ENCODE measurements at regions not wholly inside any gene's neighbourhood (a gene's known extent, or its start where the extent isn't known, plus 50 kb on each side); places are given as distances from the start of the nearest gene placed in this dataset.
"Not testable (repeated sequence)": the region's sequence is repeated elsewhere in the genome, so short reads cannot be mapped to it uniquely, and the experiment has no call there.

DNA sequence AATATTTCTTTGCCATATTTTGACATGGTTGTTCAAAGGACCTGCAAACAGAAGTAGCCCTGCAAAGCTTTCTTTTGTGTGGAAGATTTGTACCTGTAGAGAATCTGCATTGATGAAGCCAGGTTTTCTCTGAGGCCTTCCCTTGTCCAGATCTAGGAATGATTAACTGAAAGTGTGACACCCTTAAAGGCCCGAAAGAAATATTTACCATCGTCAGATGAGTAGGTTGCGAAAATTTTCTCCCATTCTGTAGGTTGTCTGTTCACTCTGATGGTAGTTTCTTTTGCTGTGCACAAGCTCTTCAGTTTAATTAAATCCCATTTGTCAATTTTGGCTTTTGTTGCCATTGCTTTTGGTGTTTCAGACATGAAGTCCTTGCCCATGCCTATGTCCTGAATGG, 439.0 kb downstream of the SMARCA1 start:
- not testable (repeated sequence) for DNase-seq (ENCODE audit: low read depth)

DNA sequence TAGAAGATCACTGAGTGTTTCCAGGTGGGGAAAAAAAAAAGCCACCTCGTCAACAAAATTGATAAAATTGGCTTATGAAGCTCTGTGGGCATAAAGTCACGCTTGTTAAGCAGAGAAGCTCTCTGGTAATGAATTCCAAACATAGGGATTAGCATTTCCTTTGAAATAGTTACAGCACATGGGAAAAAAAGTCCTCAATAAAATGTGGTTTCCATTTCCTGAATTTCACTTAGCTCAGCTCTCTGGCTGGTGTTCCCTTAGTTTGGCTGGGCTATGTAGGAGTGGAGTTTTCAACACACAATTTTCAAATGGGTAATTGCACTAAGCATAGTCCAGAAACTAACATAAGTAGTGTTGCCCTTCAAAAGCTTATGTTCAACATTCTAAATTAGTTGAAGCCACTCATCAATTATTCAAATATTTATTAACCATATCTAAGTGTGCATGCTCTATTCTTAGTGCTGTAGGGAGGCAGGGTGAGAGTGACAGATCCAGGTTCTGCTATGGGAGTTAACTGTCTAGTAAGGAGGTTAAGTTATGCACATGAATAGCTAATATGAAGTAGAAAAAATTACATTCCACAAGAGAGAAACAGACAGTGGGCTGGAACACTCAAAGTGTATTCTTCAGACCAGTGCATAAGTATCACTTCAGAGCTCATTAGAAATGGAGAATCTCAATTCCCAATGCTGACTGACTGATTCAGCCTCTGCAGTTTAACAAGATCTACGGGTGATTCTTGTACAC, 445.7 kb downstream of the SMARCA1 start:
- no peak for DNase-seq (ENCODE audit: low read depth)

DNA sequence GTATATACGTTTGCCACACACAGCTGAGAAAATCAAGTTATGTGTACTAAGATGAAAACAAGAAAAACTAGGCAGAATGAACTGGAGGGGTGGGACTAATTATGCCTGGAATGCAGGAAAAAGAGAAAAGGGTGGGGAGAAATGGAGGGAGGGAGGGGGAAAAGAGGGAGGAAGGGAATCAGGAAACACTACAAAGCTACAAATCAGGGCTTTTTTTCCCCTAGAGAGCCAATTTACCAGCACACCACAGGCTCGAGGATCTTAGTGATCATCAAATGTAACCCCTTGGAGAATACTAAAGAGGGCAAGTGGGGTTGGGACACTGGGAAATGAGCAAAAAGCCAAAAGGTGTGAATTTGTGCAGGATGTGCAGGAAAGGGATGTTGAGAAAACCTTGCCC, 451.9 kb downstream of the SMARCA1 start:
- DNase-seq (ENCODE audit: low read depth) = no peak

DNA sequence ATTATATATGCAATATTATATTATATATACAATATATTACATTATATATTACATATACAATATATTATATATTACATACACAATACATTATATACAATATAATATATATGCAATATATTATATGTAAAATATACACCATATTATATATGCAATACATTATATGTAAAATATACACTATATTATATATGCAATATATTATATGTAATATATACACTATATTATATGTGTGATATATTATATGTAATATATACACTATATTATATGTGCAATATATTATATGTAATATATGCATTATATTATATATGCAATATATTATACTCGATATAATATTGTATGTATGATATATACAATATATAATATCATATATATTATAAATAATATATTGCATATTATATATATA, 457.4 kb downstream of the SMARCA1 start:
- no peak for DNase-seq (ENCODE audit: low read depth)

DNA sequence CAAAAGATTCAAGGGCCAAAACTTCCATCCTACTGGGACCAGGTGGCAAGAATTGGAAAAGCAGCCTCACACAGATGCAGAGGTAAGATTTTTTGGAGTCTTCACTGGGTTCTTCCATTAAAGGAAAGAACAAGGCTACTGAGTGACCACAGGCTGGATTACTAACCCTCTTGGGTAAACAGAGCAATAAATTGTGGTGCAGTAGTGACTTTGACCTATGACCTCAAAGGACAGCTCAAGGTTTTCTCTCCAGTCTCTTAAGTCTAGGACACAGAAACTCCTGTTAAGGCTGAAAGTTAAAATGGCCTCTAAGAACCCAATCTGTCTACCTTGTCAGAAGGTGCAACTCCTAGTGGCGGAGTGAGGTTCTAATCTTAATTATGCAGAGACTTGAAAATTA, 464.9 kb downstream of the SMARCA1 start:
- no peak for DNase-seq (ENCODE audit: low read depth)

DNA sequence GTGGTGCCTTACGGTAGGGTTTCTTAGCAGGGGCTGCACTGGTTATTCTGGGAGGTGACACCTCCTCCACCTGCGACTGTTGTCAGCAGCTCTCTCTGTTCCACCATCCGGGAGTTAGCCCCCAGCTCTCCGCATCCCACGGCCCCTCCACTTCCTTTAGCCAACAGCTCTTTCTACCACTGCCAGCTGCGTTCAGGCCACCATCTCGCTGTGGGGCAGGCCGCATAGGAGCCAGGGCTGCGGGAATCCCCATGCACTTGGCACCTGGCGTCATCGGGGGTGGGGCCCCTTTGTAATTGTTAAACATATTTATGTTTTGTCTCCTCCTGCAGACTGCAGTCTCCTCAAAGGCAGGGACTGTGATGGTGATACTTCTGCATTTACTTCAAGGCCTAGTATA, 480.2 kb downstream of the SMARCA1 start:
- no peak for DNase-seq (ENCODE audit: low read depth)

GRCh38 chrX:129041319-129041718, 482.0 kb downstream of the SMARCA1 start:
- no peak for DNase-seq (ENCODE audit: low read depth)

DNA sequence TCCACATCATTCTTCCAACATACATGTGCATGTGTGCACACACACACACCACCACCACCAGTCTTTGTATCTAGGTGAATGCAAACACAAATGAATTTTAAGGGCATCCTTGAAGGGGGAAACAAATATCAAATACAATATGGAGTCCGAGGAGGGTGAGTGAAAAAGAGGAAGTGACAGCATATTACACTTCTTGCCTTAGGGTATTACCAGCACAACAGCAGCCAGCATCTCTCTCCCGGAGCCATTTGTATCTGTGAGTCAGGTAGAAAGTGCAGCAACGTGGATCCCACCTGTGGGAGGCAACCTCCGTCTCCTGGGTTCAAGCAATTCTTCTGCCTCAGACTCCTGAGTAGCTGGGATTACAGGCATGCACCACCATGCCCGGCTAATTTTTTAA, 483.2 kb downstream of the SMARCA1 start:
- no peak for DNase-seq (ENCODE audit: low read depth)

DNA sequence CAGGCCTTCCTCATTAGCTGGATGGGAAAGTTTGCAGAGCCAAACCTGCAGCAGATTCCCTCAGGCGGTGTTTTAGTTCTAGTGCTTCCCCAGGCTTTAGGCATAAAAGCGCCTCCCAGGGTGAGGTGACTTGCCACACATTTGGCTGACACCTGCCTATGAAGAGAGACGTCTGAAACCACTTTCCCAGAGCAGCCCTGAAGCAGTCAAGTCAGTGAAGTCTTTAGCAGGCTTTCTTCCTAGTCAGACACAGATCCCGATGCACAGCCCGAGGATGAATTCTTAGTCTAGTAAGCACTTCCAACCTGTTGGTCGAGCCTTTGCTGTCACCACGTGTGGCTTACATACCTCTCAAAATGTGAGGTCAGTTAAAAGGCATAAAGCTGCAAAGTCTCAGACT, 484.1 kb downstream of the SMARCA1 start:
- no peak for DNase-seq (ENCODE audit: low read depth)

DNA sequence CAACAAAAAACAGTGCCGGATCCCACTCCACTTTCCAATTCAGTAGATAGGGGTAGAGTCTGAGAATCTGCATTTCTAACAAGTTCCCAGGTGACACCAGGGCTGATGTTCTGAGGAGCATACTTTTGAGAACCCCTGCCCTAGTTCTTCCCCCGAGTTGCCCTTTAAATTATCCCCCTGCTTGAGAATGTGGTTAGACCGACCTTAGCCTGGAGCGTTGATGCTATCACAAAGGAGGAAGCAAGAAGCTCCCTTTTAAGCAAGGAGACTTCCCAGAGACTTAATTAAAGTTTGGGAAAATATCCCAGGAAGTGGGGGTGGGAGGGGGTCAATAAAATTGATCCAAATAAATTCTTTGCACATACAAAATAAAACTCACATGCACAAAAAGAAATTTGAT, 485.9 kb downstream of the SMARCA1 start:
- DNase-seq (ENCODE audit: low read depth) = no peak

DNA sequence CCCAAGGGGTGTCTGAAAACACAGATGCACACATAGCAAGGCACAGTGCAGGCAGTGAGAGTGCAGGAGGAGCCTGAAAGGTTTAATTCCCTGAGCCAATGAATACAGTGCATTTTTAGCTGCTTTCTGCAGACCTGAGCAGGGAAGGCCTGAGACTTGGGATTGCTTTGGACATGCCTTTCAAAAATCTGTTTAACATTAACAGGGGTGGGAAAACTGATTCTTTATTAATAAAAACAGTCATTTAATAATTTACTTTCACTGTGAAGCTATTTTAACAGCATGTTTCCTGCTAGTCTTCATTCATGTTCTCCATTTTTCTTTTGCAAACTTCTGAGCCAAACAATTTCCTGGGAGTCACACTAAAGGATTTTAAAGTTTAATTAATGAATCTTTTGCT, 488.1 kb downstream of the SMARCA1 start:
- no peak for DNase-seq (ENCODE audit: low read depth)

DNA sequence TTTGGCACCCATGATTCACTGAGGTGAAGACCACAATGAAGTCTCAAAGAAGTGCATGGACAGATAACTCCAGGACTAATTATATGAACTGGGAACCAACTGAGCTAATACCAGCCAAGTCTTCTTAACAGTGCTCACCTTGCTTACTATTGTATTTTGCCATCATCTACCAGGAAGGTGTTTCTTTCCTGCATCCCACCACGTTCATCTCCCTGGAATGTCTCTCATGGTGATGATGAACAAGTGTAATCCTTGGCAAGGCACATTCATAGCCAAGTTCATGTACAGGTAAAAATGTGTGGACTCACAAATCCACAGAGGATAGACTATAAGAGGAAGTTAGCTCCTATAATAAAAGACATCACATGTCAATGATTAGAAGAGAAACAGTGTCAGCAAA, 489.1 kb downstream of the SMARCA1 start:
- no peak for DNase-seq (ENCODE audit: low read depth)

DNA sequence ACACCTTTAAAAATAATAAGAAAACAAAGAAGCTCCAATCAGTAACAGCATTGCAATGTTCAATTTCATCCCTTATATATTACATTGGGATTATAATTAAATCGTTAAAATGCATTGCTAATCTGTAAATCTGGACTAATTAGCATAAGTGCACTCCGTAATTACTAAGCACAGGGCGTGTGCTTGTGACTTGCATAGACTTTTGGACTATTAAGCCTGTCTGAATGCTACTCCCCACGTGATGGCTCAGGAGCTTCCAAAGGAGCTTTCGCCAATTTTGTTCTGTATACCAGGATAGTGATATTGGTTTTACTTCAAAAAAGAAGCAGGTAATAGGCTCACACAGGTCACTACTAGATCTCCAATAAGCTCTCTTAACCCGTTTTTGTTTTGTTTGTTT, 497.1 kb downstream of the SMARCA1 start:
- DNase-seq (ENCODE audit: low read depth) = no peak

DNA sequence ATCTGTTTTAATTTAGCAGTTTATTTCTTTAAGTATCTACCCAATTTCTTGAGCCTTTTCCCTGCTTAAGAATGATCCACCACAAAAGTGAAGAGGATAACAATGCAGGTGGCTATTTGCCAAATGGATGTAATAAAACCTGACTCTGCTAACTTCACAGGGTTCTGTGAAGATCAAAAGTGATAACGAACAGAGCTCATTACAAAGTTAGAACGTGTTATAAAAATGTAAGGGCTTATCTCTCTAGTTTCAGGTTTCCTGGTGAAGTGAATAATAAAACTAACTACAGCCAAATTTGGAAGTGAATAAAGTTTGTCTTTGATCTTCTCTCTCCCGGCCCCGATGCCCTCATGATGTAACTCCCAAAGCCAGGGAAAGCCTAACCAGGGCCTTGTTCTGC, 497.9 kb downstream of the SMARCA1 start:
- DNase-seq (ENCODE audit: low read depth) = no peak

DNA sequence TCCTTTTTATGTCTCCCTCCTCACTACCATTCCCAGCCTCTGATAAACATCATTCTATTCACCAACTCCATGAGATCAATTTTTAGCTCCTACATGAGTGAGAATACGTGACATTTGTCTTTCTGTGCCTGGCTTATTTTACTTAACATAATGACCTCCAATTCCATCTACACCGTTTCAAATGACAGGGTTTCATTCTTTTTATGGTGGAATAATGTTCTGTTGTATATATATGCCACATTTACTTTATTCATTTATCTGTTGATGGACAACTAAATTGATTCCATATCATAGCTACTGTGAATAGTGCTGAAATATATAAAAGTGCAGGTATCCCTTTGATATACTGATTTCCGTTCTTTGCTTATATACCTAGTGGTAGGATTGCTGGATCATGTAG, 503.9 kb downstream of the SMARCA1 start:
- DNase-seq (ENCODE audit: low read depth) = no peak

GRCh38 chrX:129015381-129015780, 507.9 kb downstream of the SMARCA1 start:
- no peak for DNase-seq (ENCODE audit: low read depth)

DNA sequence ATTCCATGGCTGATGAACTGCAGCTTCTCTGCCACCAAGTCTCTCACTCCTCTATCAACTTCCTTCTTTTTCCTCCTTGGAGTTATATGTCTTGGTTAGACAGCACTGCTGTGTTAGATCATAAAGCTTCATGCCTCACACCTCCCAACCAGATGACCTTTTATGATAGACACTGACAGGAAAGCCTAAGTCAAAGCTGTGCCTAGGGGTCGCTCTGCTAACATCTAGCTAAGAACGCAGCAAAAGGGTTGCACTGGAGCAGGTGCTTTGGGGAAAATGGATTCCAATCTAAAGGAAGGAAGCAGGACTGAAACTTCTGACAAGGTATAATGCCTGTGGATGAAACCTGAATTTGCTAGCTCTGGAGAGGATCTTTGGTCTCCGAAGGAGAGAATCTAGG, 509.7 kb downstream of the SMARCA1 start:
- DNase-seq (ENCODE audit: low read depth) = no peak

DNA sequence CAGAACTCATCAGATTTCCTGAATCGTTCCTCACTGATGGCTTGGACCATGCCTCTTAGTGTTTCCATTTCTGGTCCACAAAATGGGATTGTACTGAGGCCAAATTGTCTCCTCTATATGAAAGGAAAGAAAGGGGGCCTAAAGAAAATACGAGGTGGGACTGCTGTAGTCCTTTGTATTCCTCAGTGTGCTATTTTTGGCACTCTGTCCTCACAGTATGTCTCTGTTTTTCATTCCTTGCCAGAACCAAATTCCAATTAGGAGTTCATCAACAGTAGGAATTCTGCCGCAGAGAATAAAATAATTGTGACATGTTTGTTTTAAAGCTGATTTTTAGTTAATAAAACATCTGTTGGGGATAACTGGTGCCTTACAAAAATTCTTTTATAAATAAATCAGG, 515.7 kb downstream of the SMARCA1 start:
- no peak for DNase-seq (ENCODE audit: low read depth)

- DNase-seq (ENCODE audit: low read depth) = no peak
Measured at GRCh38 chrX:129006491-129006890, 516.8 kb downstream of the SMARCA1 start.

DNA sequence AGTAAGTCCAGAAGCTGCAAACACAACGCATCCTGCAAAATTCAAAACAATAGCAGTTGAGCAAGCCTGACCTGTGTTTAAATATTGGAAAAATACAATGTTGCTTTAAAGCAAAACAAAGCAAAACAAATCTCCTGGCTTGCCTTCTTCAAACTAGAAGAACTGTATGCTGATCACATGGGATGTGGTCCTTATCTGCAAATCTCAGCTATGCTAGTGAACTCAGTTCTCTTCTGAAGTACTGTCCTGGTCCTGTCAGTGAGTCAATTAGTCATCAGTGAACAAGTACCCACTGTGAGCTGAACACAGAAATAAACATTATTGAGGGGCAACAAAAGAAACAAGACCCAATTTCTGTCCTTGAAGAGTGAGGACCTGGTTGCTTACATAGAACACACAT, 522.5 kb downstream of the SMARCA1 start:
- no peak for DNase-seq (ENCODE audit: low read depth)

DNA sequence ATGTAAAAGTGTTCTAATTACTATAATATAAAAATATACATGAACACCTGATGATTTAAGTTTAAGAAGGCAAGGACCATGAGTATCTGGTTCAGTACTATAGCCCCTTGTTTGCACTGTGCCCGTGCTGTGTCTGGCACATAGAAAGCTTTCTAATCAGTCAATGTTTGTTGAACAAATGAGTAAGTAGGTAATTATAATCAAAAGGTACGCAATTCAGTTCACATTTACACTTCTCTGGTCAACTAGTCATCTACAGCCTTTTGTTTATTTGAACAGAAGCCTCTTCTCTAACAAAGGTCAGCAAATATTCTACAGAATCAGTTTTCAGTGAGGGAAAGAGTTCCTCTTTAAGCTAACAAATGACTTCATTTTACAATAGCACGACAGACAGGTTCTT, 523.3 kb downstream of the SMARCA1 start:
- DNase-seq (ENCODE audit: low read depth) = no peak

DNA sequence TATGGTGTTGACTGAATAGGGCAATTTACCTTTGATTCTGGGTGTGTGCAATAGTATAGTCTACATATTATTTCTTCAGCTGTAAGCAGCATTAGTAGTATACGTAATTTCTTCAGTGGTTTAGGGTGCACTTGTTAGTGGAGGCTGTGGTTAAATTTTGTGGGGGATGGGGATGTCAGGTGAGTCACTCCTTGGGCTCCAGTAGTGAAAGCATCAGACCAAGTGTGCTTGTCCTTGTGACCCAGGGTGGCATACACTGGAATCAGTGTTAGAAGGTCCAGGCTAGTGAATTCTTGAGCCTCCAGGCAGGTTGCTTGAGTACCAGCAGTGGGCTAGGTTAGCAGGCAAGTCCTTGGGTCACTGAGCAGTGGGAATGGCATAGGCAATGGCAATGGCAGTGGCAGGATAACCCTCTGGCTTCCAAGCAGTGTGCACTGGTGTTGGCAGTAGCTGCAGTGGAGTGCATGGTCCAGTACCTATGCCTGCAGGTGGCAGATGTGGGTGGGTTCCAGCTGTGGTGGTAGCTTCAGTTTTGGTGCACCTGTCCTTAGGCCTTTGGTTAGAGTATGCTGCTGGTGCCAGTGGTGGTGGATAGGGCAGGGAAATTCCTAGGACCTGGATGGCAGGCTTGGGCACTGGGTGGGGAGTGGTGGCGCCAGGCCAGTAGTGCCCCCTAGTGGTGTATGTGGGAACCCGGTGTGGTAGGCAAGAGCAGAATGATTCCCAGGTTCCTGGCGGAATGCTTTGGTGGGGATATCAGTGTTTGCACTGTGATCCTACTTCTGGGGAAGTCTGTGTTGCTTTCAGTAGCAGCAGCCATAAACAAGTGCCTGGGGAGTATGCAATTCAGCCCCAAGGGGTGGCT, 531.0 kb downstream of the SMARCA1 start:
- no peak for DNase-seq (ENCODE audit: low read depth)

GRCh38 chrX:128975745-128976144, 547.5 kb downstream of the SMARCA1 start:
- no peak for DNase-seq (ENCODE audit: low read depth)
